K562 (cell line): ENCODE measurements at regions not wholly inside any gene's neighbourhood (a gene's known extent, or its start where the extent isn't known, plus 50 kb on each side); places are given as distances from the start of the nearest gene placed in this dataset.

Source experiments
- ATF2 ChIP-seq: sonication (generic); formaldehyde crosslinking; IDR thresholded peaks from 2 replicates; pipeline ENCODE4 v1.8.1; 2022; ENCODE audit warnings: missing genetic modification reagents
- ILF3 ChIP-seq: fragments of 450-650 bp; IDR thresholded peaks from 2 replicates; pipeline ENCODE4 v1.6.1; 2018; ENCODE audit warnings: antibody characterized with exemption, mild to moderate bottlenecking, moderate library complexity, borderline replicate concordance
- PHF20 ChIP-seq: fragments of 450-650 bp; IDR thresholded peaks from 2 replicates; pipeline ENCODE4 v1.6.1; 2018; ENCODE audit not compliant: partially characterized antibody
- PHTF2 ChIP-seq: fragments of 250-450 bp; sonication (Bioruptor Pico); IDR thresholded peaks from 2 replicates; pipeline ENCODE4 v1.5.0; 2021; ENCODE audit warnings: mild to moderate bottlenecking
- ZNF253 ChIP-seq: fragments of 250-450 bp; sonication (Bioruptor Pico); conservative IDR thresholded peaks from 2 replicates; pipeline ENCODE4 v1.6.1; 2021; ENCODE audit warnings: mild to moderate bottlenecking
- ZNF407 ChIP-seq: fragments of 450-650 bp; IDR thresholded peaks from 2 replicates; pipeline ENCODE4 v1.6.1; 2016; ENCODE audit warnings: low read depth
- ZNF699 ChIP-seq: fragments of 250-450 bp; sonication (Bioruptor Pico); IDR thresholded peaks from 2 replicates; pipeline ENCODE4 v1.8.0; 2021; ENCODE audit warnings: mild to moderate bottlenecking, moderate library complexity; ENCODE audit not compliant: insufficient replicate concordance

- TF ChIP-seq ZNF407 (no peak), ATF2 (no peak), PHF20 (no peak), ILF3 (no peak), ZNF253 (CRISPR knock-in tag) (no peak), ZNF699 (CRISPR knock-in tag) (no peak), PHTF2 (no peak)
Measured at GRCh38 chr16:51237861-51238378, 86.8 kb upstream of the SALL1 start (continued).
